Sigmoid colon (tissue), 3 donors: ENCODE measurements at regions not wholly inside any gene's neighbourhood (a gene's known extent, or its start where the extent isn't known, plus 50 kb on each side); places are given as distances from the start of the nearest gene placed in this dataset.

Source experiments
- POLR2A ChIP-seq, 2 donors: fragments of 450-650 bp; IDR thresholded peaks; one replicate each; pipeline ENCODE4 v1.6.1; 2016; ENCODE audit warnings: antibody characterized with exemption in 2 of 2, mild to moderate bottlenecking in 2 of 2, moderate library complexity in 2 of 2
- TF ChIP-seq, protein P1 (sequence below), 4 experiments: fragments of 450-650 bp in 3 of 4; fragments of 200-600 bp in 1 of 4; IDR thresholded peaks; one replicate each; pipeline ENCODE4 v1.5.1; 2016 to 2019; ENCODE audit warnings: antibody characterized with exemption in 4 of 4, mild to moderate bottlenecking in 3 of 4, moderate library complexity in 2 of 4

DNA sequence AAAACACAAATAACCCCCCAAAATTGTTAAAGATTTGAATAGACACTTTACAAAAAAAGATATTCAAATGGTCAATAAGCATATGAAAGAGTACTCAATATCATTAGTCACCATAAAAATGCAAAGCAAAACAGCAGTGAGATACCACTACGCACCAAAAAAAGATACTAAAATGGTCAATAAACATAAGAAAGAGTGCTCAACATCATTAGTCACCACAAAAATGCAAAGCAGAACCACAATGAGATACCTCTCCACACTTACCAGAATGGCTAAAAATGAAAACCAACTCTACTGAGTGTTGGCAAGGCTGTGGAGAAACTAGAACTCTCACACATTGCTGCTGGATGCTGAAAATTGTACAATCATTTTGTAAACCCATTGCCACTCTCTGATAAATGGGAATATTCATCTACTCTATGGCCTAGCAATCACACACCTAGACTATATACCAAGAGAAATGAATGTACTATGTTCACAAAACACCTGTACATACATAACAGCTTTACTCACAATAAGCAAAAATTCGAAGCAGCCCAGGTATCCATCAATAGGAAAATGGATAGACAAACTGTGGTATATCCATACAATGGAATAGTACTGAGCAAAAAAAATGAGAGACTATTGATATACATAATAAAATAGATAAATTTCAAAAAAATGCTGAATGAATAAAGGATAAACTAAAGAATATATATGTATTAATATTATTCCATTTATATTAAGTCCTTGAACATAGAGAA lies 205.0 kb upstream of the DAPK1 start:
- TF ChIP-seq POLR2A (IDR thresholded peaks at IDR 0.05): no peak
- TF ChIP-seq, protein P1, sequence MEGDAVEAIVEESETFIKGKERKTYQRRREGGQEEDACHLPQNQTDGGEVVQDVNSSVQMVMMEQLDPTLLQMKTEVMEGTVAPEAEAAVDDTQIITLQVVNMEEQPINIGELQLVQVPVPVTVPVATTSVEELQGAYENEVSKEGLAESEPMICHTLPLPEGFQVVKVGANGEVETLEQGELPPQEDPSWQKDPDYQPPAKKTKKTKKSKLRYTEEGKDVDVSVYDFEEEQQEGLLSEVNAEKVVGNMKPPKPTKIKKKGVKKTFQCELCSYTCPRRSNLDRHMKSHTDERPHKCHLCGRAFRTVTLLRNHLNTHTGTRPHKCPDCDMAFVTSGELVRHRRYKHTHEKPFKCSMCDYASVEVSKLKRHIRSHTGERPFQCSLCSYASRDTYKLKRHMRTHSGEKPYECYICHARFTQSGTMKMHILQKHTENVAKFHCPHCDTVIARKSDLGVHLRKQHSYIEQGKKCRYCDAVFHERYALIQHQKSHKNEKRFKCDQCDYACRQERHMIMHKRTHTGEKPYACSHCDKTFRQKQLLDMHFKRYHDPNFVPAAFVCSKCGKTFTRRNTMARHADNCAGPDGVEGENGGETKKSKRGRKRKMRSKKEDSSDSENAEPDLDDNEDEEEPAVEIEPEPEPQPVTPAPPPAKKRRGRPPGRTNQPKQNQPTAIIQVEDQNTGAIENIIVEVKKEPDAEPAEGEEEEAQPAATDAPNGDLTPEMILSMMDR (IDR thresholded peaks at IDR 0.05): no peak
